ENCODE measurements at regions not wholly inside any gene's neighbourhood (a gene's known extent, or its start where the extent isn't known, plus 50 kb on each side); places are given as distances from the start of the nearest gene placed in this dataset.

- Histone ChIP-seq H3K27ac (no peak overlapping the region), H3K27me3 (no peaks in the 10 kb centered on the region), H3K36me3 (no peaks in the 10 kb centered on the region), H3K4me1 (no peaks in the 10 kb centered on the region), H3K4me3 (no peak overlapping the region), H3K9me3 (no peaks in the 10 kb centered on the region)
- intact Hi-C loops (cut with DNase I), result no loop called here
- no peak for DNase-seq (ENCODE audit: low spot score in 2 of 2)
- no peak for TF ChIP-seq CTCF (IDR thresholded peaks at IDR 0.05)
These were observed 175.3 kb upstream of the BRINP1 start for GRCh38 chr9:119544492-119544891.

GRCh38 chr9:119537138-119537537, 167.9 kb upstream of the BRINP1 start:
- intact Hi-C loops (cut with DNase I), result no loop called here

GRCh38 chr9:119533504-119533903, 164.3 kb upstream of the BRINP1 start:
- TF ChIP-seq CTCF (IDR thresholded peaks at IDR 0.05), result no peak
- H3K27ac ChIP-seq, result no peak overlapping the region
- H3K4me1 ChIP-seq, result no peaks in the 10 kb centered on the region
- no peaks in the 10 kb centered on the region for H3K27me3 ChIP-seq
- H3K36me3 ChIP-seq, result no peaks in the 10 kb centered on the region
- H3K4me3 ChIP-seq, result no peak overlapping the region
- intact Hi-C loops (cut with DNase I), result no loop called here
- H3K9me3 ChIP-seq, result no peaks in the 10 kb centered on the region
- no peak for DNase-seq (ENCODE audit: low spot score in 2 of 2)

More at GRCh38 chr9:119537138-119537537, 167.9 kb upstream of the BRINP1 start:
- TF ChIP-seq CTCF (IDR thresholded peaks at IDR 0.05), result no peak
- DNase-seq (ENCODE audit: low spot score in 2 of 2), result no peak
- no peaks in the 10 kb centered on the region for H3K9me3 ChIP-seq
- H3K27ac ChIP-seq, result no peak overlapping the region
- no peaks in the 10 kb centered on the region for H3K36me3 ChIP-seq
- H3K4me3 ChIP-seq, result no peak overlapping the region
- H3K4me1 ChIP-seq, result no peaks in the 10 kb centered on the region
- no peaks in the 10 kb centered on the region for H3K27me3 ChIP-seq

GRCh38 chr9:119526698-119527097, 157.5 kb upstream of the BRINP1 start:
- Histone ChIP-seq H3K4me3 (no peak overlapping the region), H3K36me3 (no peaks in the 10 kb centered on the region), H3K27me3 (no peaks in the 10 kb centered on the region), H3K4me1 (no peaks in the 10 kb centered on the region), H3K27ac (no peak overlapping the region), H3K9me3 (no peaks in the 10 kb centered on the region)
- intact Hi-C loops (cut with DNase I), result no loop called here
- no peak for TF ChIP-seq CTCF (IDR thresholded peaks at IDR 0.05)
- no peak for DNase-seq (ENCODE audit: low spot score in 2 of 2)

GRCh38 chr9:119523508-119523907, 154.3 kb upstream of the BRINP1 start:
- DNase-seq (ENCODE audit: low spot score in 2 of 2), result no peak
- Histone ChIP-seq H3K4me1 (no peaks in the 10 kb centered on the region), H3K27me3 (no peaks in the 10 kb centered on the region), H3K4me3 (no peak overlapping the region), H3K27ac (no peak overlapping the region), H3K9me3 (no peaks in the 10 kb centered on the region), H3K36me3 (no peaks in the 10 kb centered on the region)
- intact Hi-C loops (cut with DNase I), result no loop called here
- no peak for TF ChIP-seq CTCF (IDR thresholded peaks at IDR 0.05)

GRCh38 chr9:119522381-119522780, 153.1 kb upstream of the BRINP1 start:
- no peaks in the 10 kb centered on the region for H3K36me3 ChIP-seq
- intact Hi-C loops (cut with DNase I), result no loop called here
- no peak overlapping the region for H3K4me3 ChIP-seq
- no peaks in the 10 kb centered on the region for H3K4me1 ChIP-seq
- TF ChIP-seq CTCF (IDR thresholded peaks at IDR 0.05), result no peak
- no peaks in the 10 kb centered on the region for H3K27me3 ChIP-seq
- no peaks in the 10 kb centered on the region for H3K9me3 ChIP-seq
- DNase-seq (ENCODE audit: low spot score in 2 of 2), result no peak
- no peak overlapping the region for H3K27ac ChIP-seq

Measured in ascending aorta (tissue), 2 donors.